Stimulated activated CD8-positive, alpha-beta memory T cell treated with anti-CD3 and anti-CD28 coated beads, Interleukin-15, amount 100 ng/mL, for 24 hours (primary cell): ENCODE measurements at regions not wholly inside any gene's neighbourhood (a gene's known extent, or its start where the extent isn't known, plus 50 kb on each side); places are given as distances from the start of the nearest gene placed in this dataset.

ENCODE experiments used
- DNase-seq: peaks from one replicate; pipeline ENCODE4 v3.0.0-alpha.2; 2020; ENCODE audit warnings: low read depth

DNA sequence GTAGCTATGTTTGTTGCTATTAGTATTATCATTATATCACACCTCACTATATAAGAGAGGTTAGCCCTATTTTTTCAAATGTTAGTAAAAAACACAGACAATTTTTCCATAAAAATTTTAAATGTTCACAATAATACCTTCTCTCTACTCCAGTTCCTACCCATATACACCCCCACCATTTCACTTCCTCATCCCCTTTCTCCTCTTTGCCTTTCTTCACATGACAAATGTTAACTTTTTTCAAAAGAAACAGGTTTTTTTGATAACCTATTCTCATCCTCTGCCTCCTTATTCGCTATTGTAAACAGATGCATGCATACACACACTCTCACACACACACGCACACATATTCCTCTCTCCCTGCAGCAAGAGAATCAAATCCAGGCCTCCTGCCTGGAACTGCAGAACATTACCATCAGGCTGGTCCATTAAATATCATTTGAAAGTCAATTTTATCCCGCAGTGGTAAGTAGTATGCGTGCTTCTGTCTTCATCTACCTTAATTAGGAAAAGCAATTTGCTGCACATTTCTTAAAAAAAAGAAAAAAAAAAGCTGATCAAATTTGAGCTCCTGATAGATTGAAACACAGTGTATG is 55.5 kb downstream of the MID1IP1 start:
- DNase-seq: no peak

DNA sequence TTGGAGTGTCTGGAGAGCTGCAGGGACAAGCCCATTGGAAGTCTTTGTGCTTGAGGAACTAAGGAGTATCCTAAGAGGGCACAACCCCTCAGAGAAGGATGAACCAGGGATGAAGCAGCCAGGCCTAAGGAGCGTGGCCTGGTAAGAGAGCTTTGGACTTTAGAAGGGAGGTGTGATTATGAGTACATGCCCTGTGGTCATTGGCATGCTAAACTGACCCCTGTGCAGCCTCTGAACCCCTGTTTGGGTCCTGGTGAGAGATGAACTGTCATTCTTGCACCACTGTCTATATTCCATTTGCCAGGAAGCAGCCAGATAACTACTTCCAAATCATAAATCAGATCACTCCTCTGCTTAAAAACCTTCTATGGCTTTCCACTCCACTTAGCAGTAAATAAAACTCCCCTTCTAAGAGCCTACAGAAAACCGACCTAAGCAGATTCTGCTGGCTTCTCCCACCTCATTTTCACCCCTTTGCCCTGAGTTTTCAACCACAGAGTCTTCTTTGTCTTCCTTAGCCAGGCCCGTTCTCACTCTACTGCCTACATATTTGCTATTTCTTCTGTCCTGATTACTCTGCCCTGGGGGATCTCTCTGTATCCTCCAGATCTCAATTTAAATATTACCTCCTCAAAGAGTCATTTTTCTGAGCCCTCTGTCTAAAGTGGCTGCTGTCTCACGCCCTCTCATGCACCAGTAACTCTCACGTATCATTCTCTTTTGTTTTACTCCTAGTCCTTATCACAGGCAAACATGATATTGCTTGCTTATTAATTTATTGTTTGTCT is 56.7 kb downstream of the MID1IP1 start:
- no peak for DNase-seq

DNA sequence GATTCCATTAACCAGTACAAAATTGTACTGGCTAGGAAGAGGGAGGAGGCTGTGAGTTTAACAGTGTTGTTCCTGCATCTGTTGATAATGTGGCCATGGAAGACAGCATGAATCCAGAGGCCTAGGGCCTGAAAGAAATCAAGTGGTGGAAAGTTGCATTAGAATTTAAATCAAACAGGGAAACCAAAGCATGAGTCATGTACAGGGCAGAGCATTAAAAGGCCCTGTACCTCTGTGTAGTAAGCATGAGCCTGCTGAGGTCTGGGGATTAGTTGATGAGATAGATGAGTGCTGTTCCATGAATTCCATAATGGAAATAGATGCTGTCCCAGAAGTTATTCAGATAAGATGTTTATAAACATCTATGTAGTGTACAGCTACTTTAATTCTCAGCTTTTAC is 58.3 kb downstream of the MID1IP1 start:
- no peak for DNase-seq

DNA sequence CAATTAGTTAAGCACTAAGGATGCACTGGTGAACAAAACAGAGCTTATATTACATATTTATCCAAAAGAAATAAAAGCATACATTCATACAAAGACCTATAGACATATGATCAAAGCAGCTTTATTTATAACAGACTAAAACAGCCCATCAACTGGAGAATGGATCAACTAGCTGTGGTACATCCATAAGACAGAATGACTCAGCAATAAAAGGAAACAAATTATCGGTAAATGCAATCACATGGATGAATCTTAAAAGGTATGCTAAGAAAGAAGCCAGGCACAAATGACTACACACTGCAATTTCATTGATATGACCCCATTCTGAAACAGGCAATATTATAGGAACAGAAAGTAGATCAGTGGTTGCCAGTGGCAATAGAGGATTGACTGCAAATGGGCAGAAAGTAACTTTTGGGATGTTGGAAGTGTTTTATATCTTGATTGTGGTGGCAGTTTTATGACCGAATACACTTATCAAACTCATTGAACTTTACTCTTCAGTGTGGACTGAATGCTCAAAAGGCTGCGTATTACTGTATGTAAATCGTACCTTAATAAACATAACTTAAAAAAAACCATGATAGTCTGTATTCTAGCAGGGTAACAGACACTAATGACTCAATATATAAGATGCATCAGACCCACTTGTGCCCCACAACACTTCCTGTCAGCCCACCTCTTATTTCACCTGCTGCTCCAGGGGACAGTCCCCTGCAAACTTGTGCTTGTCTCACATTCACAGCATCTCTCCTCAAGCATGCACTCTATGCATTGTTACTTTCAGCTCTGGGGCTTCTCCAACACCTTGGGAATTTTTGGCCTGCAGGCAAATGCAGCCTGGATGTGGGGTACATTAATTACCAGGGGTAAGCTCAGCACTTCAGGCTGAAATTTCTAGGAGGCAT is 59.1 kb downstream of the MID1IP1 start:
- no peak for DNase-seq

DNA sequence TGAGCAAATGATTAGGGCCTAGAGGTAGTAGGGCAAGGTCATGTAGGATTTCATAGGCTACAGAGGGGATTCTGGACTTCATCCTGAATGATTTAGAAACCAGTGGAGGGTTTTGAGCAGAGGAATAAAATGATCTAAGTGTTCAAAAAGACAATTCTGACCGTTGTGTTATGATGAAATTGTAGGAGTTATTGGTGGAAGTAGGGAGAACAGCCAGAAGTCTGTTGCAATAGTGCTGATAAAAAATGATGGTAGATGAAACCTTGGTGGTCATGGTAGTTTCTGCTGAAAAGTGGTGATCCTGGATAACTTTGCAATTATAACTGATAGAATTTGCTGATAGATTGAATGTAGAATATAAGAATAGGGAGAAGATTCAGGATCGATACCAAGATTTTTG is 60.2 kb downstream of the MID1IP1 start:
- no peak for DNase-seq

DNA sequence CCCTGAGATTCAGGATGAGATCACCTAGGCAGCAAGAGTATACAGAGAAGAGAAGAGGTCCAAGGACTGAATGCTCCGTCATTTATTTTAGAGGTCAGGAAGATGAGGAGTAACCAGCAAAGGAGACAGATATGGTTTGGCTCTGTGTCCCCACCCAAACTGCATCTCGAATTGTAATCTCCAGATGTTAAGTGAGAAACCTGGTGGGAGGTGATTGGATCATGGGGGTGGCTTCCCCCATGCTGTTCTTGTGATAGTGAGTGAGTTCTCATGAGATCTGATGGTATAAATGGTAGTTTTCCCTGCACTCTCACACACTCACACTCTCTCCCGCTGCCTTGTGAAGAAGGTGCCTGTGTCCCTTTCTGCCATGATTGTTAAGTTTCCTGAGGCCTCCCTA is 60.8 kb downstream of the MID1IP1 start:
- no peak for DNase-seq

DNA sequence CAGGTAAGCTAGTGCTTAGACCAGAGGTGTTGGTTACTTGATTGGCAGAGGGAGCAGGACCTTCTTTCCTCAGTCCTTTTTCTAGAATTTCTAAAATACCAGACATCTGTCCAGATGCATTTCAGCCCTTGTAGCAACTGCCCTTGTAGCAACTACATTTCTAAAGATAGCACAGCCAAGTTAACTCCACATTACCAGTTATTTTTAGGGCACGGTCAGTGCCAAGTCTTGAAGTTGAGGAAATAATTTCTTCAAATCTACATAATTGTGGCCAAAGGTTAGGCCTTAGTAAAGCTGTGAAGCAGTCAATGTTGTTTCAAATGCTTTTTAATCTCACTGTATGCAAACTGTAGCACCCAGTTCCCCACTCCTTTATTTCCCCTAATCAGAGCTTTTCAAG is 62.9 kb downstream of the MID1IP1 start:
- DNase-seq: no peak

DNA sequence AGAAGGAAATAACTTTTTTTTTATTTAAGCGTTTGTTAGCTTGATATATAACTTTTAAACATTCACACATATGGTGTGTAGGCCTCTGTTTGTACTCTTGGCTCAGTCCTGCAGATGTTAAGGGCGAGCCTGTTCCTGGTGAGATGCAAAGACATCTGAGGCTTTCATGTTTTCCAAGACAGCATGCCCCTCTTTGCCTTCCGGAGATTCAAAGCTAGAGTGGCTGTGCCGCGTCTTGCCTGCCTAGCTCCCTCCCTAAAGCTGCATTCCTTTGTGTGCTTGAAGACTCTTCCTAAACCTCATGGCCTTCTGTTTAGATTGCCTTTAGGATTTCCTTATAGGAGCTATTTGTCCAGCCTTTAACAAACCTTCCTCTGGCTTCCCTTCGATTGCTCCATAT is 67.1 kb downstream of the MID1IP1 start:
- DNase-seq: no peak

DNA sequence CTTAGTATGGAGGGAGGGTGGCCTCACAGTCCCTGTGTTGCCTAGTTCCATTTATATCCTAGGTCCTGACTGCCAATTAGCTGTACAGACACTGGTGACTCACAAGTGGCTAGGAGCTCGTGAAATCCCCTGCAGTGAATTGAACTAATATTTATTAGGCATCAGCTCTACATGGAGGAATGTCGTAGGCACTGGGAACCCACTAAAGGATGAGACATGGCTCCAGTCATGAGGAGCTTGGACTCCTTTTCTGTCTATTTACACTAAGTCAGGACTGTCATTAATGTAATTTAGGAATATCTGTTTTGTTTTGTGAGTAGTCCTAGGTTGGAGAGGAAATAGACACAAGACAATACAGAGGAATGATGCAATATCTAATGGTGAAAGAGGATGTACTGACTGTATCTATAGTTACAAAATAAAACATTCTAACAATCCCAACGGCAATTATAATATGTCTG is 67.7 kb downstream of the MID1IP1 start:
- no peak for DNase-seq

DNA sequence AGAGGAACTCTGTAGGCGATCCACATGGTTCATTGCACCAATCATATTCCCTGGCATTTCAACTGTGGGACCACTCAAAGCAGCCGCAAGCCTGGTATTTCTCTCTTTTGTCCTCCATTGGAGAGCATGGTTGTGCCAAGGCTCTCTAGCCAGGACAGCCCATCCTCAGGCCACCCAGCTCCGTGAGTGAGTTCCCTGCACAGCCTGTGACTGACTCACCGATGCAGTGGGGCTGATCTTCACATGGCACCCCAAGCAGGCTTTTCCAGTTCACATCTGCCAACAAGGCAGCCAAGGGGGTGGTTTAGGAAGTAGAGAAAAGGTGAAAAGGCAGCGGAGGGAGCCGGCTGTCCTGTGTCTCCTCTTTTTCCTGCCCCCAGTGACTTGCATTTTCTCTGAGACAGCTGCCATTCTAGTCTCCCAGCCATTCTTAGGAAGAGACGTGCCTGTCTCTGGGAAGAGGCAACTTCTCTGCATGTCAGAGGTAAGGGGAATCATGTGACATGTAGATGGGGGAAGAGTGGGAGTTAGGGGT is 69.2 kb downstream of the MID1IP1 start:
- no peak for DNase-seq

DNA sequence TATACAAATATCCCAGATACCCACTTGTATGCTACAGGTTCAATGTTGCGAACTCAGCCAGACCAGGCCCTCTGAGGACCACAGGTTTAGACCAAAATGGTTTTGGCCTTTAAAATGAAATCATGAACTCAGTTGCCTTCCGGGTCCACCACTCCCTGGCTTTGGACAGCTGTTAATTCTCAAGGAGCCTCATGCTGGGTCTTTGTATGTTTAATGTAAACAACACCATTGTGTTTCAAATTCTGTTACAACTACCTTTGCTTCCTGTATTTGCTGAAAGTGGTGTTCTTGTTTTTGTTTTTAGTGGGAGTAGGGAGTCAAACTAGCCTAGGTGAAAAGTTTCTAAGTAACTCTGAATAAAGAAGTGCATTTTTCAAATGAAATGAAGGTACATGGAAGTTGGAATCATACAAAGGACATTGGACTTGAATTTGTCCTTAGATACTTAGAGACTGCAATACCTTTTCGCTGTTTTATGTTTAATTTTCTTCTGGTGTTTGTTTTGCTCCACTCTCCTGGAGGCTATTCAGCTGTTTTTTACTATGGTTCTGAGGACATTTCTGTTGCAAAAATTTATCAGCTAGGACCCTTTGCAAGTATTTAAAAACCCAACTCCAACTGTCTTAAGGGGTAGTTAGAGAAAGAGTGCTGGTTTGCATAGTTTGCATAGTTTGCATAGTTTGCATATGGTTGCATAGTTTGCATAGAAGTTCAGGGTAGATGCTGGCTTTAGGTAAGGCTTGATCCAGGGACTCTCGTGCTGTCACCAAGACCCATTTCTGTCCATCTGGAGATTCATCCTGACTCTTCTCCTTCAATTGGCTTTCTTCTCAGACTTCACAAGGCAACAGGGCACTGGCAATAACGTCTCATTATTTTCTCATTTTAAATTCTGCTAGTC is 70.1 kb downstream of the MID1IP1 start:
- DNase-seq: no peak

DNA sequence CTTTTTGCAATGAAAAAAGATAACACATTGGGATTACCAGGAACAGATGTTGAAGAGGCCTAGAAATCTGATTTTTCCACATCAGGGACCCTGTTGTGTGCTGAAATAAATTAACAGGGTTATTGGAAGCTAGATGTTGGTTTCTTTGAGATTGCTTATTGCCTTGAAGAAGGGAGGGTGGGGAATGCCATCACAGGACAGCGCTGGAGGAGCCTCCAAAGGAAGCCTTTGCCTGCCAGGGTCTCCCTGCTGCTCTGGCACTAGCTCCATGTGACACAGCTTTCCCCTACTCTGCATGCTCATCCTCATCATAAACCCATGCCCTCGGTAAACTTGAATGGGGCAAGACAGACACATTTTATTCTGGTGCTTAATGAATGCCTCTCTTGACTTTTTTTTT is 76.1 kb downstream of the MID1IP1 start:
- DNase-seq: no peak

DNA sequence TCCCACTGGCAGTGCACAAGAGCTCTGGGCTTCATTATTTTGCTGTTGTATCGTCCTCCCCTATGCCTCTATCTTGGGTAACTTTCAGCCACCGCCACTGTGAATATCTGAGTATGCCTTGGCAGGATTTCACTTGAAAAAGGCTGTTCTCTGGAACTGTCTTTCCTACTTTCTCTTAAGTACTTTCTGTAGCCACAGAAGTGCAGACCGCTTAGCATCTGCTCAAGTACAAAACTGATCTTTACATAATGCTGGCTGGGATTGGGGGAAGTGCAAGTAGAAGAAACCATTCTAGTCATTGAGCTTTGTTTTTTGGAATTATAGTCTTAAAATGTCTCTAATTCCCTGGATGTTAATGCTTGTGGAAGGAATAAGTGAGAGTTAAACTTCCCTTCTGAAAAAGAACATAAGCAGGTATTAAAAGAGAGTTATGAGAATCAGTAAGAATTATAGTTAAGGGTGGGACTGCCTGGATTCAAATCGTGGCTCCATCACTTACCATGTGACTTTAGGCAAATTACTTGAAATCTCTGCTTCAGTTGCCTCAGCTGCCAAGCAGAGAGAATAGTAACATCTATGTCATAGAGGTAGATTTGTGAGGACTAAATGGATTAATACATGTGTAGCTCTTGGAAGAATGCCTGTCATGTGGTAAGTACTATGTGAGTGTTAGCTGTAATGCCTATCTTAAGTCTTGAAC is 77.5 kb downstream of the MID1IP1 start:
- no peak for DNase-seq

DNA sequence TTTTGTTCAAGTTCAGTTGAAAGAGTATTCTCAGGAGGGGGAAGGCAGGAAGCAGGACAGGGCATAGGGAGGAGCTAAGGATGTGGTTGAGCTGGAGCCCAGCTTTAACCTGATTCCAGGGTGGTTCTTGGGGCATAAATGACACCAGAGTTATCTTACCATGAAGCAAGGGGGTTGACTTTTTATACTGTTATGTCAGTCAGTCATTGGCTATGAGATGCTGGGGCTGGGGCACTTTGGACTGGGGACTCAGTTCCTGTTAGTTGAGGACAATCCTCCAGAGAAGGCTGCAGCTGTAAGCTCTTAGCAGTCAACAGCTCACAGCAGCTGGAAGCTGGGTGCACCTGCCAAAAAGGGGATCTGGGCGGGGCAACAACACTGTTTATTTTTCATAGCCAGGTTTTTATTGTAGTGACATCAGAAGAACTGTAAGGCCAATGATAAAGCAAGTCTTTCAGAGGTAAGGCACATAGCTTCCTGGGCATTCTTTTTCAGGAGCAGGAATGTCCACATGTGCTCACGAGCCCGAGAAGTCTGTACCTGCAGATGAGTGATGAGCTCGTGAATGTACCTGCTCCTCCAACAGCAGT is 78.5 kb downstream of the MID1IP1 start:
- no peak for DNase-seq

DNA sequence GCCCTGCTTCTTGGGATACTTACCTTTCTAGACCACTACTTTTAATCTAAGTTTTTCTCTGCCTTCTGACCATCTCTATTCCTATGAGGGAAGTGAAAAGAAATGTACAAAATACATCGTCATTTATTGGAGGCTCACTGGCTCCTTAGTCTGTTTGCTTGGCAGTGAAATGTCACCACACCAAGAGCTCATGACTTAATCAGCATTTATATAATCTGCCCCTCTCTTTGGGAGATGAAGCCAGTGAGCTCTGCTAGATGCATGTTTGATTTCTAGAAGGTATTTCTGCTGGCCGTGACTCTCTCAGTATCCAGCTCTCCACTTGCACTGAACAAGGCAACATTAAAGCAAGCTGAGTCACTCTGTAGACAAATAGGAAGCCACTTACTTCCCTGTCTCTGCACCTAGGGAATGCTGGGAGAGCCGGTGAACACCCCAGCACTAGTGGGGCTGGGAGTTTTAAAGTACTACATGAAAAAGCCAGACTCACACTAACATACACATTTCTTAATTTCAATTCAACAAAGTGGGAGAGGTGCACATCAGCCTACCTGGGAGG is 79.1 kb downstream of the MID1IP1 start:
- DNase-seq: no peak

DNA sequence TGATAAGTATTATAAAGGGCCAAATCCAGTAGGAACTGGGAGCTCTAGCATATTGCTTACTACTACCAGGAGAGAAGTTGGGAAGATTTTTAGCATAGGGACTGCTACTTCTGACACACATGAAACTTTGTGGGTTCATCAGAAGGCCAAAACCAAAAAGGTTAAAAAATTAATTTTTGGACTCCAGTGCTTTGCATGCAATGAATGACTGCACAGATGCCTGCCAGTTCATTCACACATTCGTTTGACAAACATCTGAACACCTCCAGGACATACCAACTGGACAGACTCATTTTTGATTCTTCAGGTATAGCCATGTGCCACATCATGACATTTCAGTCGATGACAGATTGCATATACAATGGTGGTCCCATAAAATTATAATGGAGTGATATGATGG is 79.8 kb downstream of the MID1IP1 start:
- no peak for DNase-seq

DNA sequence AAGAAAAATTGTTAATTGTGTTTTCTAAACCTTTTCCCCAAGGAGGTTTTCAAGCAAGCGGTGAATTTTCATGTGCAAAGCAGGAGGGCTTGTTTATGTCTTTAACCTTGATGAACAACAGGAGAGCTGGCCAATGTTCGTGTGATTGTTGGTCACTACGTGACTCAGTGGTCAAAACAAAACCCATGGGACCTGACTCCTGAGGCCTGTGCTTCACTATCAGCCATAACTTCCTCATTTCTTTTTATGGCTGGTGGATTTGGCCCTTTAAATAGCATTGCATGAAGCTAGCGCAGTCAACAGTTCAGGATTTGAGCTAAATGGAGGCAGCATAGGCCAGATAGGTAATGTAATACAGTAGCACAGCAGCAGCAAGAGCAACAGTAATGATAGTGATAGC is 80.5 kb downstream of the MID1IP1 start:
- no peak for DNase-seq

DNA sequence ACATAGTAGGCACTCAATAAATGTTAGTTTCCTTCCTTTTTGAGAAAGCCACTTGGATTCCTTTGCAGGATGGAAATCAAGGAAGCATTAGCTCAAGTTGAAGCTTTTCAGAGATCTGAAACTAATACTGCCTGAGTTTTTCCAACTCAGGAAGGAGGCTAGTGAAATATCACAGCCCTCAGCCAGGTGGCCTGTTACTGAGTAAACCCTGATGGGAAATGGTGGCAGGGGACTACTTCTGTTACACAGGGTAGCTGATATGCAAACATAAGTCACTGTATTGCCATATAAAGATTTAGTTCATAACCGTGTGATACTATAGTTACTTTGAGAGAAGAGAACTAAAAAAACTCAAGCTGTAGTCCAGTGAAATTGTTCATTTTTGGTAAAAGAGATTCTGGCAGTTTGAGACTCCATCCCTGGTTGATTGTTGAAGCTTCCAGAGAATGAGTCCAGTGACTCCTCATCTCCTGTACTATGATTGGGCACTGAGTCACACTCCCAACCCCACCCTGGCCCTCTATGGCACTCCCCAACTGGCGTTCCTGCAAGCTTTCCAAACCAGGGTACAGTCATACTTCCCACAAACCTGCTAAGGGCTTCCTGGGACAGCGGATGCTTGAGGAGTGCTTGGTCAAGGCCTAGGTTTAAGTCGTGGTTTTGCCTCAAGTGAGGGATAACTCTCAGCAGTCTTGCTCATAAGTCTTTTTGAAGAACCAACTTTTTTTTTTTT is 81.8 kb downstream of the MID1IP1 start:
- no peak for DNase-seq

DNA sequence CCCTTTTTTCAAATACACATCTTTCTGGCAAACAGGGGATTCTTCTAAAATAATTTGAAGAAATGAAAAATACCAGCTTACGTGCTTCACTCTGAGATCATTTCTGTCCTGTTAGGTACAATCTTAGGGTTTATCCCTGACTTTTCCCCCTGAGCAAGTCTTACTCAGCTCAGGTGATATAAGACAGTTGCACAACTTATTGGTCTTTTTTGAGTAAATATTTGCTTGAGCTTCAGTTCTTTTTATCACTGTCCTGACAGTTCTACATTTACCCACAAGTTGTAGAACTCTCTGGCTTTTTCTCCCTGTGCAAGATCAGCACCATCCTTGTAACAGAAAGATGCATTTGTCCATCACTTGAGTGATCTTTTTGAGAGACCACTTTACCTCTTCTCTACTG is 84.9 kb downstream of the MID1IP1 start:
- no peak for DNase-seq

DNA sequence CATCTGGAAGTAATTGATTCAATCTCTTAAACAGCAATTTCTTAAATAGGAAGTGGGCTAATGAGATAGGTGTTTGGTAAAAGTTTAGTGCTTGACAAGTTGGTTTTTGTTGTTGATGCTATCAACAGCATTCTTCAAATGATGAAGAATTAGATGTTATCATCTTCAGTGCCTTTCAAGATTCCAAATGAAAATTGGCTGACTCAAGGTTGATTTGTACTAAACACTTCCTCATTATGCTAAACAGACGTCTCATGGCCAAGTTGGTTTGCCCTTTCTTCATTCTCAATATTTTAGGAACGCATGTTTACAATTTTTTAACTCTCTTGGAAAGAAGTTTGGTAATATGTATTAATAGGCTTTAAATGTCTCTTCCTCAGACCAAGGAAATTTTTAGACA is 86.0 kb downstream of the MID1IP1 start:
- DNase-seq: no peak
